Retinal pigment epithelial cell (primary cell): ENCODE measurements at regions not wholly inside any gene's neighbourhood (a gene's known extent, or its start where the extent isn't known, plus 50 kb on each side); places are given as distances from the start of the nearest gene placed in this dataset.

Experiments
- DNase-seq: peaks from one replicate; pipeline ENCODE4 v3.0.0-alpha.2; 2010; ENCODE audit warnings: low read depth
- H3K4me3 ChIP-seq: 2 replicates; pipeline ENCODE4 v1.5.1; 2011; ENCODE audit warnings: mild to moderate bottlenecking, low read length, control low read depth, moderate library complexity
- CTCF ChIP-seq: conservative IDR thresholded peaks from 2 replicates; pipeline ENCODE4 v1.5.1; 2011; ENCODE audit warnings: low read depth, low read length, control low read depth, inconsistent platforms

GRCh38 chr1:5575396-5575940 is 416.8 kb downstream of the NPHP4 start:
- no peak for TF ChIP-seq CTCF
- no peak for DNase-seq
- H3K4me3 ChIP-seq, result no peak overlapping the region

- no peak for DNase-seq
- no peak overlapping the region for H3K4me3 ChIP-seq
- no peak for TF ChIP-seq CTCF
Measured at GRCh38 chr1:5574641-5575040, 417.6 kb downstream of the NPHP4 start.

- no peak for TF ChIP-seq CTCF
- no peak overlapping the region for H3K4me3 ChIP-seq
- no peak for DNase-seq
Measured at GRCh38 chr1:5572794-5573193, 419.4 kb downstream of the NPHP4 start.

- DNase-seq, result no peak
- TF ChIP-seq CTCF, result no peak
- H3K4me3 ChIP-seq, result no peak overlapping the region
Measured at GRCh38 chr1:5571861-5572401, 420.3 kb downstream of the NPHP4 start.

- H3K4me3 ChIP-seq, result no peak overlapping the region
- no peak for DNase-seq
- no peak for TF ChIP-seq CTCF
Measured at GRCh38 chr1:5571438-5571837, 420.8 kb downstream of the NPHP4 start.

GRCh38 chr1:5570931-5571330 is 421.3 kb downstream of the NPHP4 start:
- no peak for DNase-seq
- TF ChIP-seq CTCF, result no peak
- H3K4me3 ChIP-seq, result no peak overlapping the region

GRCh38 chr1:5568321-5568720 is 423.9 kb downstream of the NPHP4 start:
- H3K4me3 ChIP-seq, result no peak overlapping the region
- DNase-seq, result no peak
- no peak for TF ChIP-seq CTCF
